CD4-positive, alpha-beta T cell (primary cell): ENCODE measurements at regions not wholly inside any gene's neighbourhood (a gene's known extent, or its start where the extent isn't known, plus 50 kb on each side); places are given as distances from the start of the nearest gene placed in this dataset.

ENCODE experiments used
- ATAC-seq: fragments of 200-7000 bp; cut with Tn5 transposase; one replicate; pipeline ENCODE4 v1.10.0; 2022; ENCODE audit warnings: mild to moderate bottlenecking; ENCODE audit not compliant: poor library complexity
- CTCF ChIA-PET: fragments of 350-600 bp; sonication (Branson Sonifier 250); formaldehyde crosslinking; loops from one replicate; lab custom pipeline; 2021; ENCODE audit warnings: antibody characterized with exemption, inconsistent platforms; lab: Charles Lee
- POLR2A ChIA-PET: fragments of 350-600 bp; sonication (Branson Sonifier 250); formaldehyde crosslinking; loops from one replicate; lab custom pipeline; 2021; ENCODE audit warnings: antibody characterized with exemption, inconsistent platforms; lab: Charles Lee
- DNase-seq, 14 experiments: peaks; one replicate each; pipeline ENCODE4 v3.0.0-alpha.2; 2013 to 2020; ENCODE audit warnings: mixed read lengths in 2 of 14
- H3K27ac ChIP-seq, 2 donors: one replicate each; pipeline versions ENCODE4 v1.5.1 to v1.7.0; 2013; ENCODE audit warnings: low read length in 2 of 2, low read depth in 1 of 2, mild to moderate bottlenecking in 1 of 2
- H3K27me3 ChIP-seq, 2 experiments: 1 replicate in 1 of 2; 2 replicates in 1 of 2; pipeline versions ENCODE4 v1.6.1 to v1.7.0; 2013; ENCODE audit warnings: low read length in 2 of 2, control low read depth in 1 of 2, mild to moderate bottlenecking in 1 of 2, moderate library complexity in 1 of 2; ENCODE audit not compliant: insufficient read depth in 2 of 2, control insufficient read depth in 1 of 2
- H3K36me3 ChIP-seq: one replicate; pipeline ENCODE4 v1.6.1; 2013; ENCODE audit warnings: low read length, control low read depth; ENCODE audit not compliant: insufficient read depth
- H3K4me1 ChIP-seq: one replicate; pipeline ENCODE4 v1.6.1; 2013; ENCODE audit warnings: low read length, control low read depth; ENCODE audit not compliant: insufficient read depth
- H3K4me3 ChIP-seq: one replicate; pipeline ENCODE4 v1.5.1; 2013; ENCODE audit warnings: mild to moderate bottlenecking, low read length, moderate library complexity
- H3K9me3 ChIP-seq, 2 experiments: 1 replicate in 1 of 2; 2 replicates in 1 of 2; pipeline versions ENCODE4 v1.6.1 to v1.7.0; 2013; ENCODE audit warnings: low read length in 2 of 2, mild to moderate bottlenecking in 2 of 2, control low read depth in 1 of 2, moderate library complexity in 1 of 2; ENCODE audit not compliant: control insufficient read depth in 1 of 2, insufficient read depth in 1 of 2
- H3K27ac Mint-ChIP-seq: one replicate; pipeline ENCODE4 v1.8.0; 2020; ENCODE audit warnings: mixed read lengths
- H3K27me3 Mint-ChIP-seq: one replicate; pipeline ENCODE4 v1.8.0; 2021; ENCODE audit warnings: mixed read lengths
- H3K36me3 Mint-ChIP-seq: one replicate; pipeline ENCODE4 v1.8.0; 2021; ENCODE audit warnings: low read depth, mixed read lengths
- H3K4me1 Mint-ChIP-seq: one replicate; pipeline ENCODE4 v1.8.0; 2021; ENCODE audit warnings: low read depth, mixed read lengths
- H3K4me3 Mint-ChIP-seq: one replicate; pipeline ENCODE4 v1.8.0; 2020; ENCODE audit warnings: mild to moderate bottlenecking, mixed read lengths
- H3K9me3 Mint-ChIP-seq: one replicate; pipeline ENCODE4 v1.8.0; 2020; ENCODE audit warnings: mixed read lengths
- intact Hi-C, 2 experiments: fragments of 100-400 bp; cut with DNase I in 1 of 2; cut with micrococcal nuclease in 1 of 2; formaldehyde crosslinking; loops; one replicate each; pipeline versions ENCODE4 v1.15.1 to v1.9.0; 2023 to 2025; cut with DNase I, micrococcal nuclease
- TF ChIP-seq, protein P1 (sequence below): fragments of 200-600 bp; IDR thresholded peaks from one replicate; pipeline ENCODE4 v1.8.0; 2022; ENCODE audit warnings: antibody characterized with exemption, mild to moderate bottlenecking

DNA sequence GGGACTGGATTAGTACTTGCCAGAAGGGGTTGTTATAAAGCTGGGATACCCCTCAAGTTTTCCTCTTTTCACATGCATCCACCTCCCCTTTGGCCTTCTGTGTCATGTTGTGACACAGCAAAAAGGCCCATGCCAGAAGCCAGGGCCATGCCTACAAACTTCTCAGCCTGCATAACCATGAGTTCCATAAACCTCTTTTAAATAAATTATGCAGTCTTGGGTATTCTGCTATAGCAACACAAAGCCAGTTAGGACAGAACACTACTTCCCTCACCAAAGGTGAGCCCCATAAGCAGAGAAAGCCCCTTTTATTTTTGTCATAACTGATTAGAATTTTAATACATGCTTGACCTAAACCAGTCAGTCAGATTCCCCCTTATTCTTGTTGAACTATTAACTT lies 801.3 kb downstream of the DNAH5 start:
- H3K4me1 ChIP-seq = no peaks in the 10 kb centered on the region
- no peaks in the 10 kb centered on the region for H3K36me3 ChIP-seq
- ATAC-seq = no peak
- intact Hi-C loops = no loop called here
- TF ChIP-seq, protein P1, sequence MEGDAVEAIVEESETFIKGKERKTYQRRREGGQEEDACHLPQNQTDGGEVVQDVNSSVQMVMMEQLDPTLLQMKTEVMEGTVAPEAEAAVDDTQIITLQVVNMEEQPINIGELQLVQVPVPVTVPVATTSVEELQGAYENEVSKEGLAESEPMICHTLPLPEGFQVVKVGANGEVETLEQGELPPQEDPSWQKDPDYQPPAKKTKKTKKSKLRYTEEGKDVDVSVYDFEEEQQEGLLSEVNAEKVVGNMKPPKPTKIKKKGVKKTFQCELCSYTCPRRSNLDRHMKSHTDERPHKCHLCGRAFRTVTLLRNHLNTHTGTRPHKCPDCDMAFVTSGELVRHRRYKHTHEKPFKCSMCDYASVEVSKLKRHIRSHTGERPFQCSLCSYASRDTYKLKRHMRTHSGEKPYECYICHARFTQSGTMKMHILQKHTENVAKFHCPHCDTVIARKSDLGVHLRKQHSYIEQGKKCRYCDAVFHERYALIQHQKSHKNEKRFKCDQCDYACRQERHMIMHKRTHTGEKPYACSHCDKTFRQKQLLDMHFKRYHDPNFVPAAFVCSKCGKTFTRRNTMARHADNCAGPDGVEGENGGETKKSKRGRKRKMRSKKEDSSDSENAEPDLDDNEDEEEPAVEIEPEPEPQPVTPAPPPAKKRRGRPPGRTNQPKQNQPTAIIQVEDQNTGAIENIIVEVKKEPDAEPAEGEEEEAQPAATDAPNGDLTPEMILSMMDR = no peak
- H3K27ac Mint-ChIP-seq = no peak overlapping the region
- no peaks in the 10 kb centered on the region for H3K27me3 Mint-ChIP-seq
- DNase-seq = no peak
- POLR2A ChIA-PET = no interaction called here
- no peak overlapping the region for H3K4me3 ChIP-seq
- no peaks in the 10 kb centered on the region for H3K4me1 Mint-ChIP-seq
- H3K4me3 Mint-ChIP-seq = no peak overlapping the region
- H3K27me3 ChIP-seq = no peaks in the 10 kb centered on the region
- peaks cover 24% of the 10 kb centered on the region for H3K9me3 Mint-ChIP-seq
- H3K27ac ChIP-seq = no peak overlapping the region
- peaks cover 0 to 7% of the 10 kb centered on the region in 2 experiments for H3K9me3 ChIP-seq
- CTCF ChIA-PET = no interaction called here
- no peaks in the 10 kb centered on the region for H3K36me3 Mint-ChIP-seq

DNA sequence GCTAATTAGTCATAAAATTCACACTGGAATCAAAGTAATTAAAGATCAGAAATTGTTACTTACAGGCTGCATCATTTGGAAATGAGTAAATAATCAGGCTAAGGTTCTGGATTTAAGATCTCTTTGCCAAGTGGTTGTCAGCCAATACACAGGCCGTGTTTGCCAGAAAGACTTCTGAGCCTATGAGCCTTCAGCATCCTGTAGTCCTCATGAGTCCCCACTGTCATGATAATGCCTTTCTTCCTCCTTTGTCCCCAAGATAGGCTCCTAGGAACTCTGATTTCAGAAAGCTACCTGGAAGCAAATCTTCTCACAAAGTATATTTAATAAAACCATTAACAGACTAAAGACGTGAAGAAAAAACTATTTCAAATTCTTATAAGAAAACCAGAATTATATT lies 810.5 kb downstream of the DNAH5 start:
- no peaks in the 10 kb centered on the region for H3K4me1 ChIP-seq

GRCh38 chr5:13115476-13115875 lies 829.0 kb downstream of the DNAH5 start:
- H3K4me1 Mint-ChIP-seq = no peaks in the 10 kb centered on the region
- Histone ChIP-seq H3K9me3 (peaks cover 0 to 3% of the 10 kb centered on the region in 2 experiments), H3K27me3 (no peaks in the 10 kb centered on the region), H3K4me3 (no peak overlapping the region), H3K27ac (no peak overlapping the region), H3K4me1 (no peaks in the 10 kb centered on the region), H3K36me3 (no peaks in the 10 kb centered on the region)
- ChIA-PET CTCF (no interaction called here), POLR2A (no interaction called here)
- intact Hi-C loops = no loop called here
- no peak overlapping the region for H3K4me3 Mint-ChIP-seq
- TF ChIP-seq, protein P1 = no peak
- H3K36me3 Mint-ChIP-seq = no peaks in the 10 kb centered on the region
- ATAC-seq (no peak), DNase-seq (no peak)
- peaks cover 10% of the 10 kb centered on the region for H3K9me3 Mint-ChIP-seq
- H3K27ac Mint-ChIP-seq = no peak overlapping the region
- H3K27me3 Mint-ChIP-seq = no peaks in the 10 kb centered on the region

More for the DNA sequence above, 810.5 kb downstream of the DNAH5 start:
- Histone ChIP-seq H3K4me3 (no peak overlapping the region), H3K27me3 (no peaks in the 10 kb centered on the region), H3K27ac (no peak overlapping the region), H3K36me3 (no peaks in the 10 kb centered on the region), H3K9me3 (peaks cover 4 to 10% of the 10 kb centered on the region in 2 experiments)
- ATAC-seq = no peak
- ChIA-PET POLR2A (no interaction called here), CTCF (no interaction called here)
- Mint-ChIP-seq H3K36me3 (no peaks in the 10 kb centered on the region), H3K4me1 (no peaks in the 10 kb centered on the region), H3K4me3 (no peak overlapping the region), H3K27me3 (no peaks in the 10 kb centered on the region), H3K27ac (no peak overlapping the region), H3K9me3 (peaks cover 8% of the 10 kb centered on the region)
- DNase-seq = no peak
- TF ChIP-seq, protein P1 = no peak
- intact Hi-C loops = no loop called here
